GM12878 (cell line): ENCODE measurements at regions not wholly inside any gene's neighbourhood (a gene's known extent, or its start where the extent isn't known, plus 50 kb on each side); places are given as distances from the start of the nearest gene placed in this dataset.

ENCODE experiments used
- CHD2 ChIP-seq: IDR thresholded peaks from 2 replicates; pipeline ENCODE4 v1.6.1; 2011; ENCODE audit warnings: low read depth, low read length, improper control_type of control experiment, borderline replicate concordance
- MAX ChIP-seq: IDR thresholded peaks from 2 replicates; pipeline ENCODE4 v1.6.1; 2012; ENCODE audit warnings: low read depth, low read length, improper control_type of control experiment
- MYC ChIP-seq: IDR thresholded peaks from 2 replicates; pipeline ENCODE4 v1.6.1; 2011; ENCODE audit warnings: mild to moderate bottlenecking, low read length, moderate library complexity, inconsistent platforms; ENCODE audit not compliant: insufficient read depth, insufficient replicate concordance, insufficient read length, severe bottlenecking
- NFIC ChIP-seq: IDR thresholded peaks from 2 replicates; pipeline ENCODE4 v1.6.1; 2012; ENCODE audit warnings: low read depth, mild to moderate bottlenecking, inconsistent platforms, low read length, moderate library complexity
- TAF1 ChIP-seq: IDR thresholded peaks from 2 replicates; pipeline ENCODE4 v1.6.1; 2011; ENCODE audit warnings: mild to moderate bottlenecking, low read depth, low read length, borderline replicate concordance
- TARDBP ChIP-seq: IDR thresholded peaks from 2 replicates; pipeline ENCODE4 v1.6.1; 2016; ENCODE audit warnings: borderline replicate concordance
- YY1 ChIP-seq: IDR thresholded peaks from 2 replicates; pipeline ENCODE4 v1.6.1; 2011; ENCODE audit warnings: low read depth, mild to moderate bottlenecking, low read length
- TF ChIP-seq, protein P1 (sequence below), 3 experiments: IDR thresholded peaks in 2 of 3; conservative IDR thresholded peaks in 1 of 3; 2 replicates each; pipeline ENCODE4 v1.5.1; 2011; ENCODE audit warnings: low read depth in 3 of 3, low read length in 3 of 3, mild to moderate bottlenecking in 3 of 3, control low read depth in 2 of 3, moderate library complexity in 2 of 3, inconsistent platforms in 1 of 3, mixed read lengths in 1 of 3; ENCODE audit not compliant: control insufficient read depth in 2 of 3, insufficient read depth in 1 of 3; ENCODE audit errors: extremely low read depth in 1 of 3

DNA sequence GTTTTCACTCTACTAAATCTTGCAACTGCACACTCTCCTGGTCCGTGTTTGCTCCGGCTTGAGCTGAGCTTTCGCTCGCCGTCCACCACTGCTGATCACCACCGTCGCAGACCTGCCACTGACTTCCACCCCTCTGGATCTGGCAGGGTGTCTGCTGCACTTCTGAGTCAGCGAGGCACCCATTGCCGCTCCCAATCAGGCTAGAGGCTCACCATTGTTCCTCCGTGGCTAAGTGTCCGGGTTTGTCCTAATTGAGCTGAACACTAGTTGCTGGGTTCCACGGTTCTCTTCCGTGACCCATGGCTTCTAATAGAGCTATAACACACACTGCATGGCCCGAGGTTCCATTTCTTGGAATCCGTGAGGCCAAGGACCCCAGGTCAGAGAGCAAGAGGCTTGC, 98.6 kb upstream of the GPR6 start:
- TF ChIP-seq, protein P1, sequence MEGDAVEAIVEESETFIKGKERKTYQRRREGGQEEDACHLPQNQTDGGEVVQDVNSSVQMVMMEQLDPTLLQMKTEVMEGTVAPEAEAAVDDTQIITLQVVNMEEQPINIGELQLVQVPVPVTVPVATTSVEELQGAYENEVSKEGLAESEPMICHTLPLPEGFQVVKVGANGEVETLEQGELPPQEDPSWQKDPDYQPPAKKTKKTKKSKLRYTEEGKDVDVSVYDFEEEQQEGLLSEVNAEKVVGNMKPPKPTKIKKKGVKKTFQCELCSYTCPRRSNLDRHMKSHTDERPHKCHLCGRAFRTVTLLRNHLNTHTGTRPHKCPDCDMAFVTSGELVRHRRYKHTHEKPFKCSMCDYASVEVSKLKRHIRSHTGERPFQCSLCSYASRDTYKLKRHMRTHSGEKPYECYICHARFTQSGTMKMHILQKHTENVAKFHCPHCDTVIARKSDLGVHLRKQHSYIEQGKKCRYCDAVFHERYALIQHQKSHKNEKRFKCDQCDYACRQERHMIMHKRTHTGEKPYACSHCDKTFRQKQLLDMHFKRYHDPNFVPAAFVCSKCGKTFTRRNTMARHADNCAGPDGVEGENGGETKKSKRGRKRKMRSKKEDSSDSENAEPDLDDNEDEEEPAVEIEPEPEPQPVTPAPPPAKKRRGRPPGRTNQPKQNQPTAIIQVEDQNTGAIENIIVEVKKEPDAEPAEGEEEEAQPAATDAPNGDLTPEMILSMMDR (IDR thresholded peaks at IDR 0.05 in 2 of 3, conservative IDR thresholded peaks at IDR 0.05 in 1 of 3; ENCODE audit: control insufficient read depth in 2 of 3, extremely low read depth in 1 of 3, insufficient read depth in 1 of 3, low read depth in 3 of 3, low read length in 3 of 3) = no peak
- TF ChIP-seq MYC (no peak), CHD2 (no peak), TARDBP (no peak), TAF1 (no peak), YY1 (no peak), MAX (no peak), NFIC (no peak)
